ENCODE measurements at regions not wholly inside any gene's neighbourhood (a gene's known extent, or its start where the extent isn't known, plus 50 kb on each side); places are given as distances from the start of the nearest gene placed in this dataset.

DNA sequence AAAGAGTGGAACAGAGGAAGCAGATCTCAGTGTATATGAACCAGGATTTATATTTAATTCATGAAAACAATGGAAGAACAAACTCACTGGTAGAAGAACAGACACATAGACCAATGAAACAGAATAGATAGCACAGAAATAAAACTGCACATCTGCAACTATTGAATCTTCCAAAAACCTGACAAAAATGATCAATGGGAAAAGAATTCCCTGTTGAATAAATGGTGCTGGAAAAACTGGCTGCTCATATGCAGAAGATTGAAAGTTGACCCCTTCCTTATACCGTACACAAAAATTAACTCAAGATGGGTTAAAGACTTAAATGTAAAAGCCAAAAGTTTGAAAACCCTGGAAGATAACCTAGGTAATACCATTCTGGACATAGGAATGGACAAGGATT, 391.0 kb downstream of the MAGEB5 start:
- intact Hi-C loops (cut with DNase I): no loop called here
- Histone ChIP-seq H3K27ac (no peak overlapping the region), H3K27me3 (no peaks in the 10 kb centered on the region), H3K36me3 (no peaks in the 10 kb centered on the region), H3K4me1 (no peaks in the 10 kb centered on the region), H3K9me3 (no peaks in the 10 kb centered on the region), H3K4me3 (no peak overlapping the region)
- no peak for DNase-seq (ENCODE audit: low spot score in 2 of 2)
- TF ChIP-seq CTCF (IDR thresholded peaks at IDR 0.05): no peak

DNA sequence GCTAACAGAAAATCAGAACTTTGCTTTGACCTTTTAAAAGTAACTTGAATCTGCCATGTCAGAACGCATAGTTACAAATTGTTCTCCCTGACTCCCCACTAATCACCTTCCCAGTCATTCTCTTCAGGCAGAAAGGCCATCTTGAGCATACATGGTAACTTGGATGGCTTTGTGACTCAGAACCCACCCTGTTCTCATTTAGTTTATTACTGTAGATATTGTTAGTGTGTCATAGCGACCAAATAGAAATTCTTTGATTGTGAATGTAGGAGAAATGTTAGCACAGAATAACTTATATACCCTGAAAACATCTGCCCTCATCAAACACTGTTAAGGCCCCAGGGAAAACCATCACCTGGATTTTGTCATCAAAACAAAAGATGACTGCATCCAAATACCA, 382.0 kb downstream of the MAGEB5 start:
- TF ChIP-seq CTCF (IDR thresholded peaks at IDR 0.05): no peak
- Histone ChIP-seq H3K27me3 (no peaks in the 10 kb centered on the region), H3K4me3 (no peak overlapping the region), H3K27ac (no peak overlapping the region), H3K9me3 (peaks cover 0 to 4% of the 10 kb centered on the region in 2 donors), H3K4me1 (no peaks in the 10 kb centered on the region), H3K36me3 (no peaks in the 10 kb centered on the region)
- no peak for DNase-seq (ENCODE audit: low spot score in 2 of 2)
- intact Hi-C loops (cut with DNase I): no loop called here

- peaks cover 0 to 4% of the 10 kb centered on the region in 2 donors for H3K9me3 ChIP-seq
- intact Hi-C loops (cut with DNase I): no loop called here
- no peaks in the 10 kb centered on the region for H3K36me3 ChIP-seq
- DNase-seq (ENCODE audit: low spot score in 2 of 2): no peak
- no peak overlapping the region for H3K27ac ChIP-seq
- no peaks in the 10 kb centered on the region for H3K27me3 ChIP-seq
- H3K4me3 ChIP-seq: no peak overlapping the region
- H3K4me1 ChIP-seq: no peaks in the 10 kb centered on the region
- TF ChIP-seq CTCF (IDR thresholded peaks at IDR 0.05): no peak
Observed at GRCh38 chrX:26590849-26591248, 374.9 kb downstream of the MAGEB5 start.

DNA sequence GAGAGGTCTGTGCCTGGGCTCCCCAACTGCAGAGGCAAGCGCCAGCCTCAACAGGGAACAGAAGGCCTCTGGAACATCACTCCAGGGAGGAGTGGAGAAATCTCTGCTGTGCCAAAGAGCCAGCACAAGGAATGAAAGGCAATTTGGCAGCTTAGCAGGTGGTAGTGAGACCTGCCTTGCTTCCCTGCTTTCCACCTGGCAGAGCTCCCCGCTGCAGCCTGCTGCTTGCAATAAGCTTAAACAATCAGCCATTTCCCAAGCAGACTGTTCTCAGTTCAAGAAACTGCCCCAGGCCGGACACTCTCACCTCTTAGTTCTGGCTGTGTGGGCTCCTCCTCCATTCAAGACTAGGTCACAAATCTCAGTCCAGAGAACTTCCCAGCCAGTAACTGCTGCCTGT, 370.6 kb downstream of the MAGEB5 start:
- Histone ChIP-seq H3K9me3 (no peaks in the 10 kb centered on the region), H3K27me3 (no peaks in the 10 kb centered on the region), H3K4me1 (no peaks in the 10 kb centered on the region), H3K4me3 (no peak overlapping the region), H3K27ac (no peak overlapping the region), H3K36me3 (no peaks in the 10 kb centered on the region)
- no peak for TF ChIP-seq CTCF (IDR thresholded peaks at IDR 0.05)
- intact Hi-C loops (cut with DNase I): no loop called here
- DNase-seq (ENCODE audit: low spot score in 2 of 2): no peak

DNA sequence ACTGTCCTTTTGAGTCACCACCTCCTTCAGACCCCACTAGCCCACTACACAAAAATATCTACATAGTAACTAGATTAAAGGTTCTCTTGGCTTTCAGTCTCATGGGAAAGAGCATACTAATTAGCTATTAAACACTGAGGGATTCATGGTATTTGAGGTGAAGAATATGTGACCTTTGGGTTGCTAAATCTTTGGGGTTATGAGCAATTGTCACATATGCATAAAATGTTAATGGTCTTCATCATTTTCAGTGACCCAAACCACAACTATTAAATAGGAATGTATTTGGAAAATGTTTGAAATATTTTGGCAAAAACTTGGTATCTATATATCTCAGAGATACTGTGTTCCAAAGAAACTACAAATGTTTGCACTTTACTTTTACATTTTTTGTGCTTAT, 365.1 kb downstream of the MAGEB5 start:
- intact Hi-C loops (cut with DNase I): no loop called here
- Histone ChIP-seq H3K36me3 (no peaks in the 10 kb centered on the region), H3K9me3 (no peaks in the 10 kb centered on the region), H3K4me1 (no peaks in the 10 kb centered on the region), H3K27ac (no peak overlapping the region), H3K27me3 (no peaks in the 10 kb centered on the region), H3K4me3 (no peak overlapping the region)
- DNase-seq (ENCODE audit: low spot score in 2 of 2): no peak
- no peak for TF ChIP-seq CTCF (IDR thresholded peaks at IDR 0.05)

- Histone ChIP-seq H3K4me1 (no peaks in the 10 kb centered on the region), H3K9me3 (no peaks in the 10 kb centered on the region), H3K36me3 (no peaks in the 10 kb centered on the region), H3K27me3 (no peaks in the 10 kb centered on the region), H3K27ac (no peak overlapping the region), H3K4me3 (no peak overlapping the region)
- no peak for TF ChIP-seq CTCF (IDR thresholded peaks at IDR 0.05)
- DNase-seq (ENCODE audit: low spot score in 2 of 2): no peak
- intact Hi-C loops (cut with DNase I): no loop called here
Observed at GRCh38 chrX:26580021-26580420, 364.1 kb downstream of the MAGEB5 start.
